GM23248 (cell line): ENCODE measurements at regions not wholly inside any gene's neighbourhood (a gene's known extent, or its start where the extent isn't known, plus 50 kb on each side); places are given as distances from the start of the nearest gene placed in this dataset.

Experiments
- EZH2 ChIP-seq: fragments of 200-600 bp; sonication (generic); IDR thresholded peaks from 2 replicates; pipeline ENCODE4 v1.6.1; 2018; ENCODE audit warnings: antibody characterized with exemption, mild to moderate bottlenecking; ENCODE audit not compliant: insufficient read depth, poor library complexity, severe bottlenecking
- EZH2phosphoT487 ChIP-seq: fragments of 200-600 bp; sonication (generic); IDR thresholded peaks from 2 replicates; pipeline ENCODE4 v1.6.1; 2018; ENCODE audit warnings: antibody characterized with exemption, moderate library complexity, mild to moderate bottlenecking, low read depth; ENCODE audit not compliant: insufficient read depth

- TF ChIP-seq EZH2 (no peak), EZH2phosphoT487 (no peak)
Observed at GRCh38 chr12:17818931-17819330, 271.1 kb downstream of the RERGL start.
